Thyroid gland (tissue), 4 donors: ENCODE measurements at regions not wholly inside any gene's neighbourhood (a gene's known extent, or its start where the extent isn't known, plus 50 kb on each side); places are given as distances from the start of the nearest gene placed in this dataset.

Experiments
- CTCF ChIP-seq, 6 experiments: fragments of 200-600 bp in 3 of 6; fragments of 450-650 bp in 3 of 6; sonication (generic) in 3 of 6; IDR thresholded peaks; one replicate each; pipeline ENCODE4 v1.5.1; 2016 to 2019; ENCODE audit warnings: antibody characterized with exemption in 6 of 6, mild to moderate bottlenecking in 2 of 6, inconsistent platforms in 1 of 6, moderate library complexity in 1 of 6
- POLR2A ChIP-seq, 2 donors: fragments of 450-650 bp; IDR thresholded peaks; one replicate each; pipeline ENCODE4 v1.6.1; 2017; ENCODE audit warnings: antibody characterized with exemption in 2 of 2, mild to moderate bottlenecking in 2 of 2, moderate library complexity in 1 of 2

- TF ChIP-seq POLR2A (IDR thresholded peaks at IDR 0.05) (no peak), CTCF (IDR thresholded peaks at IDR 0.05) (no peak)
Measured at GRCh38 chr1:87689487-87689886, 360.8 kb downstream of the LMO4 start.
